ENCODE measurements at regions not wholly inside any gene's neighbourhood (a gene's known extent, or its start where the extent isn't known, plus 50 kb on each side); places are given as distances from the start of the nearest gene placed in this dataset.
A peak's percentile ranks its signal among the peaks of the same experiment; 100 is the strongest.
"Not testable (repeated sequence)": the region's sequence is repeated elsewhere in the genome, so short reads cannot be mapped to it uniquely, and the experiment has no call there.

- 100% methylated on average over 4 of the region's 4 CpGs for WGBS (ENCODE audit: insufficient coverage)
- no peak overlapping the region for H3K4me3 ChIP-seq (ENCODE audit: control insufficient read depth in 1 of 7, extremely low read depth in 1 of 7, insufficient read depth in 4 of 7, low read depth in 2 of 7, low read length in 6 of 7)
- H3K27me3 ChIP-seq (replicated peaks in 2 of 5; ENCODE audit: control insufficient read depth in 4 of 5, insufficient read depth in 5 of 5, low read length in 4 of 5): peaks cover 0 to 33% (median 3%) of the 10 kb centered on the region in 5 experiments
- H3K4me1 ChIP-seq (ENCODE audit: control extremely low read depth in 1 of 4, control insufficient read depth in 4 of 4, insufficient read depth in 4 of 4, low read length in 3 of 4): peaks cover 0 to 2% (median under 1%) of the 10 kb centered on the region in 4 experiments
- H3K9me3 ChIP-seq (ENCODE audit: control extremely low read depth in 1 of 5, control insufficient read depth in 4 of 5, insufficient read depth in 2 of 5, low read depth in 1 of 5, low read length in 4 of 5): peaks cover 0 to 3% (median 0%) of the 10 kb centered on the region in 5 experiments
- POLR2A ChIA-PET: no interaction called here
- H3K36me3 ChIP-seq (ENCODE audit: control insufficient read depth in 4 of 4, insufficient read depth in 4 of 4, low read length in 3 of 4): no peaks in the 10 kb centered on the region
- no peak overlapping the region for H3K27ac ChIP-seq (ENCODE audit: insufficient read depth in 1 of 2, low read depth in 1 of 2, low read length in 2 of 2, poor library complexity in 1 of 2, severe bottlenecking in 2 of 2)
- no peak for DNase-seq
- CTCF ChIA-PET: no interaction called here
These were observed 271.0 kb downstream of the AACS start for GRCh38 chr12:125336246-125336645.

- Histone ChIP-seq H3K9me3 (ENCODE audit: control extremely low read depth in 1 of 5, control insufficient read depth in 4 of 5, insufficient read depth in 2 of 5, low read depth in 1 of 5, low read length in 4 of 5) (peaks cover 0 to 4% (median 0%) of the 10 kb centered on the region in 5 experiments), H3K36me3 (ENCODE audit: control insufficient read depth in 4 of 4, insufficient read depth in 4 of 4, low read length in 3 of 4) (no peaks in the 10 kb centered on the region), H3K27ac (ENCODE audit: insufficient read depth in 1 of 2, low read depth in 1 of 2, low read length in 2 of 2, poor library complexity in 1 of 2, severe bottlenecking in 2 of 2) (no peak overlapping the region), H3K4me3 (ENCODE audit: control insufficient read depth in 1 of 7, extremely low read depth in 1 of 7, insufficient read depth in 4 of 7, low read depth in 2 of 7, low read length in 6 of 7) (no peak overlapping the region), H3K27me3 (replicated peaks in 2 of 5; ENCODE audit: control insufficient read depth in 4 of 5, insufficient read depth in 5 of 5, low read length in 4 of 5) (peaks cover 0 to 8% (median 2%) of the 10 kb centered on the region in 5 experiments), H3K4me1 (ENCODE audit: control extremely low read depth in 1 of 4, control insufficient read depth in 4 of 4, insufficient read depth in 4 of 4, low read length in 3 of 4) (peaks cover 0 to 4% (median 2%) of the 10 kb centered on the region in 4 experiments)
- DNase-seq: peak in 2 of 3 donors; percentile 11 to 37
- POLR2A ChIA-PET: no interaction called here
- WGBS (ENCODE audit: insufficient coverage): 79% methylated on average over 5 of the region's 5 CpGs
- CTCF ChIA-PET: no interaction called here
These were observed 275.6 kb downstream of the AACS start for GRCh38 chr12:125340791-125341190.

GRCh38 chr12:125341422-125341821 lies 276.2 kb downstream of the AACS start:
- H3K27me3 ChIP-seq (replicated peaks in 2 of 5; ENCODE audit: control insufficient read depth in 4 of 5, insufficient read depth in 5 of 5, low read length in 4 of 5): peaks cover 0 to 5% (median 2%) of the 10 kb centered on the region in 5 experiments
- H3K9me3 ChIP-seq (ENCODE audit: control extremely low read depth in 1 of 5, control insufficient read depth in 4 of 5, insufficient read depth in 2 of 5, low read depth in 1 of 5, low read length in 4 of 5): peaks cover 0 to 4% (median 0%) of the 10 kb centered on the region in 5 experiments
- WGBS (ENCODE audit: insufficient coverage): 77% methylated on average over 1 of the region's 1 CpG
- no peaks in the 10 kb centered on the region for H3K36me3 ChIP-seq (ENCODE audit: control insufficient read depth in 4 of 4, insufficient read depth in 4 of 4, low read length in 3 of 4)
- CTCF ChIA-PET: no interaction called here
- no peak overlapping the region for H3K27ac ChIP-seq (ENCODE audit: insufficient read depth in 1 of 2, low read depth in 1 of 2, low read length in 2 of 2, poor library complexity in 1 of 2, severe bottlenecking in 2 of 2)
- no peak overlapping the region for H3K4me3 ChIP-seq (ENCODE audit: control insufficient read depth in 1 of 7, extremely low read depth in 1 of 7, insufficient read depth in 4 of 7, low read depth in 2 of 7, low read length in 6 of 7)
- peaks cover 0 to 8% (median 2%) of the 10 kb centered on the region in 4 experiments for H3K4me1 ChIP-seq (ENCODE audit: control extremely low read depth in 1 of 4, control insufficient read depth in 4 of 4, insufficient read depth in 4 of 4, low read length in 3 of 4)
- POLR2A ChIA-PET: no interaction called here
- DNase-seq: no peak

GRCh38 chr12:125343649-125344048 lies 278.4 kb downstream of the AACS start:
- Histone ChIP-seq H3K27ac (ENCODE audit: insufficient read depth in 1 of 2, low read depth in 1 of 2, low read length in 2 of 2, poor library complexity in 1 of 2, severe bottlenecking in 2 of 2) (no peak overlapping the region), H3K9me3 (ENCODE audit: control extremely low read depth in 1 of 5, control insufficient read depth in 4 of 5, insufficient read depth in 2 of 5, low read depth in 1 of 5, low read length in 4 of 5) (peaks cover 0 to 2% (median 0%) of the 10 kb centered on the region in 5 experiments), H3K36me3 (ENCODE audit: control insufficient read depth in 4 of 4, insufficient read depth in 4 of 4, low read length in 3 of 4) (no peaks in the 10 kb centered on the region), H3K4me1 (ENCODE audit: control extremely low read depth in 1 of 4, control insufficient read depth in 4 of 4, insufficient read depth in 4 of 4, low read length in 3 of 4) (peaks cover 0 to 10% (median 2%) of the 10 kb centered on the region in 4 experiments), H3K27me3 (replicated peaks in 2 of 5; ENCODE audit: control insufficient read depth in 4 of 5, insufficient read depth in 5 of 5, low read length in 4 of 5) (peaks cover 0 to 4% (median 0%) of the 10 kb centered on the region in 5 experiments), H3K4me3 (ENCODE audit: control insufficient read depth in 1 of 7, extremely low read depth in 1 of 7, insufficient read depth in 4 of 7, low read depth in 2 of 7, low read length in 6 of 7) (no peak overlapping the region)
- ChIA-PET CTCF (interaction anchor here (0.7 to 2.0 kb wide), 4 partner anchors 12 to 430 kb away, joined by 3 to 10 read pairs (median 4); no protein-coding TSS in a partner anchor), POLR2A (no interaction called here)
- DNase-seq: no peak
- WGBS (ENCODE audit: insufficient coverage): 100% methylated on average over 2 of the region's 3 CpGs

GRCh38 chr12:125346362-125346761 lies 281.1 kb downstream of the AACS start:
- CTCF ChIA-PET: interaction anchor here (0.7 kb wide), 1 partner anchor 14 kb away, joined by 3 read pairs; no protein-coding TSS in a partner anchor
- peak; percentile 85 to 96 (median 90) for DNase-seq
- 0% methylated on average over 3 of the region's 4 CpGs for WGBS (ENCODE audit: insufficient coverage)

GRCh38 chr12:125351788-125352187 lies 286.6 kb downstream of the AACS start:
- Histone ChIP-seq H3K4me1 (ENCODE audit: control extremely low read depth in 1 of 4, control insufficient read depth in 4 of 4, insufficient read depth in 4 of 4, low read length in 3 of 4) (no peaks in the 10 kb centered on the region), H3K4me3 (ENCODE audit: control insufficient read depth in 1 of 7, extremely low read depth in 1 of 7, insufficient read depth in 4 of 7, low read depth in 2 of 7, low read length in 6 of 7) (no peak overlapping the region), H3K27me3 (replicated peaks in 2 of 5; ENCODE audit: control insufficient read depth in 4 of 5, insufficient read depth in 5 of 5, low read length in 4 of 5) (peaks cover 0 to 2% (median 0%) of the 10 kb centered on the region in 5 experiments), H3K9me3 (ENCODE audit: control extremely low read depth in 1 of 5, control insufficient read depth in 4 of 5, insufficient read depth in 2 of 5, low read depth in 1 of 5, low read length in 4 of 5) (peaks cover 0 to 7% (median 2%) of the 10 kb centered on the region in 5 experiments), H3K27ac (ENCODE audit: insufficient read depth in 1 of 2, low read depth in 1 of 2, low read length in 2 of 2, poor library complexity in 1 of 2, severe bottlenecking in 2 of 2) (no peak overlapping the region), H3K36me3 (ENCODE audit: control insufficient read depth in 4 of 4, insufficient read depth in 4 of 4, low read length in 3 of 4) (no peaks in the 10 kb centered on the region)
- 93% methylated on average over 1 of the region's 2 CpGs for WGBS (ENCODE audit: insufficient coverage)
- CTCF ChIA-PET: no interaction called here
- DNase-seq: no peak
- POLR2A ChIA-PET: no interaction called here

More at GRCh38 chr12:125346362-125346761, 281.1 kb downstream of the AACS start:
- H3K27me3 ChIP-seq (replicated peaks in 2 of 5; ENCODE audit: control insufficient read depth in 4 of 5, insufficient read depth in 5 of 5, low read length in 4 of 5): peaks cover 0 to 4% (median 0%) of the 10 kb centered on the region in 5 experiments
- POLR2A ChIA-PET: no interaction called here
- no peaks in the 10 kb centered on the region for H3K36me3 ChIP-seq (ENCODE audit: control insufficient read depth in 4 of 4, insufficient read depth in 4 of 4, low read length in 3 of 4)
- H3K9me3 ChIP-seq (ENCODE audit: control extremely low read depth in 1 of 5, control insufficient read depth in 4 of 5, insufficient read depth in 2 of 5, low read depth in 1 of 5, low read length in 4 of 5): peaks cover 0 to 2% (median 0%) of the 10 kb centered on the region in 5 experiments
- H3K27ac ChIP-seq (ENCODE audit: insufficient read depth in 1 of 2, low read depth in 1 of 2, low read length in 2 of 2, poor library complexity in 1 of 2, severe bottlenecking in 2 of 2): no peak overlapping the region
- no peak overlapping the region for H3K4me3 ChIP-seq (ENCODE audit: control insufficient read depth in 1 of 7, extremely low read depth in 1 of 7, insufficient read depth in 4 of 7, low read depth in 2 of 7, low read length in 6 of 7)
- H3K4me1 ChIP-seq (ENCODE audit: control extremely low read depth in 1 of 4, control insufficient read depth in 4 of 4, insufficient read depth in 4 of 4, low read length in 3 of 4): peaks cover 0 to 10% (median 2%) of the 10 kb centered on the region in 4 experiments

- H3K36me3 ChIP-seq (ENCODE audit: control insufficient read depth in 4 of 4, insufficient read depth in 4 of 4, low read length in 3 of 4); CTCF ChIA-PET; H3K4me1 ChIP-seq (ENCODE audit: control extremely low read depth in 1 of 4, control insufficient read depth in 4 of 4, insufficient read depth in 4 of 4, low read length in 3 of 4): not testable (repeated sequence)
These were observed 287.8 kb downstream of the AACS start for GRCh38 chr12:125353002-125353401.

More at GRCh38 chr12:125353002-125353401, 287.8 kb downstream of the AACS start:
- H3K27me3 ChIP-seq (replicated peaks in 2 of 5; ENCODE audit: control insufficient read depth in 4 of 5, insufficient read depth in 5 of 5, low read length in 4 of 5); H3K4me3 ChIP-seq (ENCODE audit: control insufficient read depth in 1 of 7, extremely low read depth in 1 of 7, insufficient read depth in 4 of 7, low read depth in 2 of 7, low read length in 6 of 7); H3K27ac ChIP-seq (ENCODE audit: insufficient read depth in 1 of 2, low read depth in 1 of 2, low read length in 2 of 2, poor library complexity in 1 of 2, severe bottlenecking in 2 of 2); POLR2A ChIA-PET; H3K9me3 ChIP-seq (ENCODE audit: control extremely low read depth in 1 of 5, control insufficient read depth in 4 of 5, insufficient read depth in 2 of 5, low read depth in 1 of 5, low read length in 4 of 5); DNase-seq: not testable (repeated sequence)

All from common myeloid progenitor, CD34-positive (primary cell).